HepG2 (cell line): ENCODE measurements at regions not wholly inside any gene's neighbourhood (a gene's known extent, or its start where the extent isn't known, plus 50 kb on each side); places are given as distances from the start of the nearest gene placed in this dataset.

ENCODE experiments used
- HNF4A ChIP-seq: sonication (generic); formaldehyde crosslinking; IDR thresholded peaks from 2 replicates; pipeline ENCODE4 v1.4.0; 2020; ENCODE audit warnings: missing genetic modification reagents
- KDM6A ChIP-seq: IDR thresholded peaks from 2 replicates; pipeline ENCODE4 v1.6.1; 2016; ENCODE audit warnings: low read depth
- MYC ChIP-seq: sonication (generic); formaldehyde crosslinking; IDR thresholded peaks from 2 replicates; pipeline ENCODE4 v1.9.0; 2021; ENCODE audit warnings: missing genetic modification reagents, borderline replicate concordance
- STAG1 ChIP-seq: sonication (generic); formaldehyde crosslinking; IDR thresholded peaks from 2 replicates; pipeline ENCODE4 v1.4.0; 2020; ENCODE audit warnings: missing genetic modification reagents
- TAF15 ChIP-seq: fragments of 200-400 bp; formaldehyde crosslinking; IDR thresholded peaks from one replicate; pipeline ENCODE4 v1.6.1; 2018; ENCODE audit warnings: mild to moderate bottlenecking, low read depth, low read length; ENCODE audit not compliant: poor library complexity, severe bottlenecking
- ZFP36L1 ChIP-seq: sonication (generic); formaldehyde crosslinking; IDR thresholded peaks from 2 replicates; pipeline ENCODE4 v1.8.0; 2022; ENCODE audit warnings: mild to moderate bottlenecking, missing genetic modification reagents, moderate library complexity
- ZNF407 ChIP-seq: sonication (generic); formaldehyde crosslinking; IDR thresholded peaks from one replicate; pipeline ENCODE4 v1.5.1; 2020; ENCODE audit warnings: mild to moderate bottlenecking, missing genetic modification reagents; ENCODE audit errors: not compliant biosample characterization
- ZNF639 ChIP-seq: conservative IDR thresholded peaks from 2 replicates; pipeline ENCODE4 v1.6.1; 2018; ENCODE audit warnings: missing genetic modification reagents

GRCh38 chr5:58133631-58134296 is 326.1 kb downstream of the PLK2 start (continued):
- TF ChIP-seq ZNF639 (no peak), ZNF407 (no peak), HNF4A (CRISPR knock-in tag) (no peak), TAF15 (no peak), KDM6A (CRISPR knock-in tag) (no peak), MYC (CRISPR knock-in tag) (no peak), ZFP36L1 (CRISPR knock-in tag) (no peak), STAG1 (no peak)
